IPS-15b (cell line): ENCODE measurements at regions not wholly inside any gene's neighbourhood (a gene's known extent, or its start where the extent isn't known, plus 50 kb on each side); places are given as distances from the start of the nearest gene placed in this dataset.
"Not testable (repeated sequence)": the region's sequence is repeated elsewhere in the genome, so short reads cannot be mapped to it uniquely, and the experiment has no call there.

Source experiments
- H3K27me3 ChIP-seq: one replicate; pipeline ENCODE4 v1.6.1; 2013; ENCODE audit warnings: low read length; ENCODE audit not compliant: control insufficient read depth, insufficient read depth
- H3K36me3 ChIP-seq: one replicate; pipeline ENCODE4 v1.6.1; 2013; ENCODE audit warnings: low read length; ENCODE audit not compliant: control insufficient read depth, insufficient read depth
- H3K4me1 ChIP-seq: one replicate; pipeline ENCODE4 v1.6.1; 2013; ENCODE audit warnings: mild to moderate bottlenecking, low read length; ENCODE audit not compliant: control insufficient read depth, insufficient read depth
- H3K4me3 ChIP-seq: one replicate; pipeline ENCODE4 v1.5.1; 2013; ENCODE audit warnings: low read depth, low read length
- H3K9ac ChIP-seq: one replicate; pipeline ENCODE4 v1.6.1; 2013; ENCODE audit warnings: low read depth, mild to moderate bottlenecking, low read length
- H3K9me3 ChIP-seq: one replicate; pipeline ENCODE4 v1.6.1; 2013; ENCODE audit warnings: mild to moderate bottlenecking, low read length; ENCODE audit not compliant: control insufficient read depth, insufficient read depth

GRCh38 chr6:134398453-134398852, 80.5 kb upstream of the SGK1 start:
- H3K36me3 ChIP-seq: no peaks in the 10 kb centered on the region
- H3K9me3 ChIP-seq: no peaks in the 10 kb centered on the region
- no peak overlapping the region for H3K4me3 ChIP-seq
- no peak overlapping the region for H3K9ac ChIP-seq
- peaks cover 7% of the 10 kb centered on the region for H3K4me1 ChIP-seq
- H3K27me3 ChIP-seq: no peaks in the 10 kb centered on the region

- no peak overlapping the region for H3K4me3 ChIP-seq
- no peaks in the 10 kb centered on the region for H3K9me3 ChIP-seq
- no peaks in the 10 kb centered on the region for H3K36me3 ChIP-seq
- H3K9ac ChIP-seq: no peak overlapping the region
- H3K4me1 ChIP-seq: peaks cover 7% of the 10 kb centered on the region
- H3K27me3 ChIP-seq: no peaks in the 10 kb centered on the region
Observed at GRCh38 chr6:134397676-134398075, 79.8 kb upstream of the SGK1 start.

GRCh38 chr6:134394905-134395304, 77.0 kb upstream of the SGK1 start:
- peaks cover 12% of the 10 kb centered on the region for H3K4me1 ChIP-seq
- H3K9ac ChIP-seq: no peak overlapping the region
- no peaks in the 10 kb centered on the region for H3K36me3 ChIP-seq
- no peak overlapping the region for H3K4me3 ChIP-seq
- no peaks in the 10 kb centered on the region for H3K9me3 ChIP-seq
- no peaks in the 10 kb centered on the region for H3K27me3 ChIP-seq

- no peak overlapping the region for H3K4me3 ChIP-seq
- peaks cover 12% of the 10 kb centered on the region for H3K4me1 ChIP-seq
- no peaks in the 10 kb centered on the region for H3K27me3 ChIP-seq
- H3K9ac ChIP-seq: no peak overlapping the region
- no peaks in the 10 kb centered on the region for H3K9me3 ChIP-seq
- H3K36me3 ChIP-seq: no peaks in the 10 kb centered on the region
Observed at GRCh38 chr6:134394208-134394607, 76.3 kb upstream of the SGK1 start.

- no peak overlapping the region for H3K4me3 ChIP-seq
- H3K27me3 ChIP-seq: no peaks in the 10 kb centered on the region
- no peaks in the 10 kb centered on the region for H3K36me3 ChIP-seq
- no peaks in the 10 kb centered on the region for H3K9me3 ChIP-seq
- no peak overlapping the region for H3K9ac ChIP-seq
- H3K4me1 ChIP-seq: peaks cover 12% of the 10 kb centered on the region
Observed at GRCh38 chr6:134391205-134391604, 73.3 kb upstream of the SGK1 start.

- H3K36me3 ChIP-seq: no peaks in the 10 kb centered on the region
- H3K9me3 ChIP-seq: no peaks in the 10 kb centered on the region
- no peaks in the 10 kb centered on the region for H3K27me3 ChIP-seq
- no peak overlapping the region for H3K9ac ChIP-seq
- no peak overlapping the region for H3K4me3 ChIP-seq
- peaks cover 12% of the 10 kb centered on the region for H3K4me1 ChIP-seq
Observed at GRCh38 chr6:134389658-134390057, 71.7 kb upstream of the SGK1 start.

GRCh38 chr6:134389129-134389528, 71.2 kb upstream of the SGK1 start:
- Histone ChIP-seq H3K9me3 (no peaks in the 10 kb centered on the region), H3K36me3 (no peaks in the 10 kb centered on the region), H3K9ac (no peak overlapping the region)

GRCh38 chr6:134386482-134386881, 68.6 kb upstream of the SGK1 start:
- not testable (repeated sequence) for H3K9me3 ChIP-seq, H3K9ac ChIP-seq, H3K4me3 ChIP-seq, H3K4me1 ChIP-seq, H3K27me3 ChIP-seq, H3K36me3 ChIP-seq

More at GRCh38 chr6:134389129-134389528, 71.2 kb upstream of the SGK1 start:
- Histone ChIP-seq H3K27me3 (no peaks in the 10 kb centered on the region), H3K4me1 (peaks cover 12% of the 10 kb centered on the region), H3K4me3 (no peak overlapping the region)

- Histone ChIP-seq H3K9me3 (no peaks in the 10 kb centered on the region), H3K4me1 (no peaks in the 10 kb centered on the region), H3K9ac (no peak overlapping the region), H3K27me3 (no peaks in the 10 kb centered on the region), H3K4me3 (no peak overlapping the region), H3K36me3 (no peaks in the 10 kb centered on the region)
Observed at GRCh38 chr6:134381959-134382358, 64.0 kb upstream of the SGK1 start.

GRCh38 chr6:134379599-134379998, 61.7 kb upstream of the SGK1 start:
- no peaks in the 10 kb centered on the region for H3K9me3 ChIP-seq
- no peaks in the 10 kb centered on the region for H3K36me3 ChIP-seq
- no peaks in the 10 kb centered on the region for H3K4me1 ChIP-seq
- H3K27me3 ChIP-seq: no peaks in the 10 kb centered on the region
- H3K9ac ChIP-seq: no peak overlapping the region
- H3K4me3 ChIP-seq: no peak overlapping the region

GRCh38 chr6:134379076-134379475, 61.2 kb upstream of the SGK1 start:
- no peaks in the 10 kb centered on the region for H3K36me3 ChIP-seq
- no peak overlapping the region for H3K9ac ChIP-seq
- no peaks in the 10 kb centered on the region for H3K27me3 ChIP-seq
- no peak overlapping the region for H3K4me3 ChIP-seq
- no peaks in the 10 kb centered on the region for H3K9me3 ChIP-seq
- H3K4me1 ChIP-seq: no peaks in the 10 kb centered on the region

- Histone ChIP-seq H3K9me3 (no peaks in the 10 kb centered on the region), H3K9ac (no peak overlapping the region), H3K36me3 (no peaks in the 10 kb centered on the region), H3K4me1 (no peaks in the 10 kb centered on the region), H3K27me3 (no peaks in the 10 kb centered on the region), H3K4me3 (no peak overlapping the region)
Observed at GRCh38 chr6:134378426-134378825, 60.5 kb upstream of the SGK1 start.

GRCh38 chr6:134376785-134377184, 58.9 kb upstream of the SGK1 start:
- H3K36me3 ChIP-seq: no peaks in the 10 kb centered on the region
- no peaks in the 10 kb centered on the region for H3K9me3 ChIP-seq
- H3K9ac ChIP-seq: no peak overlapping the region
- no peaks in the 10 kb centered on the region for H3K4me1 ChIP-seq
- no peak overlapping the region for H3K4me3 ChIP-seq
- H3K27me3 ChIP-seq: no peaks in the 10 kb centered on the region
